ENCODE measurements at regions not wholly inside any gene's neighbourhood (a gene's known extent, or its start where the extent isn't known, plus 50 kb on each side); places are given as distances from the start of the nearest gene placed in this dataset.

DNA sequence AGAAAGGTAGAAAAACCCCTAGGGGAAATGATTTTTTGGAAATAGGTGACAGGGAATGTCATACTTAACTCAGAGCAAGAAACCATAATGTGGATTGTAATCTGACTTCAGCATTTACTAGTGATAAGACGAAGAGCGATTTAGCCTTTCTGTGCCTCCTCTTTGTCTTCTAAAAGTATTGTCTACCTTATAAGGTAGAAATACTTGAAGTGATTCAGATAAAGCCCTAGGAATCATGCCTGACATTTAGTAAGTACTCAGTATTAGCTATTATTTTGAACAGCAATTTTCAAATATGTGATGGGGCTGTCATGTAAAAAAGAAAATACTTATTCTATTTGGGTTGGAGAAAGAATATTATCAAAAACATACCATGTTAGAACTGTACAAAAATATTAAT is 525.9 kb upstream of the EYS start:
- WGBS, result 61% methylated on average over 2 of the region's 2 CpGs

GRCh38 chr6:66230591-66230990 is 523.6 kb upstream of the EYS start:
- TF ChIP-seq CTCF (IDR thresholded peaks at IDR 0.05) (no peak), POLR2AphosphoS5 (IDR thresholded peaks at IDR 0.05) (no peak), POLR2A (IDR thresholded peaks at IDR 0.05) (no peak)
- Histone ChIP-seq H3K9me3 (no peaks in the 10 kb centered on the region), H3K4me1 (replicated peaks) (no peaks in the 10 kb centered on the region), H3K27ac (no peak overlapping the region), H3K27me3 (replicated peaks; ENCODE audit: insufficient read depth) (no peaks in the 10 kb centered on the region), H3K36me3 (no peaks in the 10 kb centered on the region), H3K4me3 (no peak overlapping the region)
- no peak for DNase-seq (ENCODE audit: low spot score)
- WGBS, result 57% methylated on average over 3 of the region's 3 CpGs
- intact Hi-C loops (cut with DNase I), result no loop called here

More for the DNA sequence above, 525.9 kb upstream of the EYS start:
- no peak for DNase-seq (ENCODE audit: low spot score)
- Histone ChIP-seq H3K4me3 (no peak overlapping the region), H3K4me1 (replicated peaks) (no peaks in the 10 kb centered on the region), H3K9me3 (no peaks in the 10 kb centered on the region), H3K27me3 (replicated peaks; ENCODE audit: insufficient read depth) (no peaks in the 10 kb centered on the region), H3K27ac (no peak overlapping the region), H3K36me3 (no peaks in the 10 kb centered on the region)
- intact Hi-C loops (cut with DNase I), result no loop called here
- TF ChIP-seq CTCF (IDR thresholded peaks at IDR 0.05), result no peak
- no peak for TF ChIP-seq POLR2A (IDR thresholded peaks at IDR 0.05)
- TF ChIP-seq POLR2AphosphoS5 (IDR thresholded peaks at IDR 0.05), result no peak

GRCh38 chr6:66226109-66226508 is 519.1 kb upstream of the EYS start:
- Histone ChIP-seq H3K4me3 (no peak overlapping the region), H3K9me3 (no peaks in the 10 kb centered on the region), H3K36me3 (no peaks in the 10 kb centered on the region), H3K27ac (no peak overlapping the region), H3K27me3 (replicated peaks; ENCODE audit: insufficient read depth) (no peaks in the 10 kb centered on the region), H3K4me1 (replicated peaks) (no peaks in the 10 kb centered on the region)
- WGBS, result 15% methylated on average over 2 of the region's 2 CpGs
- no peak for DNase-seq (ENCODE audit: low spot score)
- intact Hi-C loops (cut with DNase I), result no loop called here
- TF ChIP-seq CTCF (IDR thresholded peaks at IDR 0.05) (no peak), POLR2AphosphoS5 (IDR thresholded peaks at IDR 0.05) (no peak), POLR2A (IDR thresholded peaks at IDR 0.05) (no peak)

GRCh38 chr6:66210964-66211363 is 503.9 kb upstream of the EYS start:
- intact Hi-C loops (cut with DNase I), result no loop called here
- H3K27ac ChIP-seq, result no peak overlapping the region
- no peaks in the 10 kb centered on the region for H3K27me3 ChIP-seq (replicated peaks; ENCODE audit: insufficient read depth)
- H3K9me3 ChIP-seq, result no peaks in the 10 kb centered on the region
- no peaks in the 10 kb centered on the region for H3K4me1 ChIP-seq (replicated peaks)
- H3K36me3 ChIP-seq, result no peaks in the 10 kb centered on the region
- WGBS, result 75% methylated on average over 3 of the region's 3 CpGs
- TF ChIP-seq POLR2A (IDR thresholded peaks at IDR 0.05) (no peak), POLR2AphosphoS5 (IDR thresholded peaks at IDR 0.05) (no peak), CTCF (IDR thresholded peaks at IDR 0.05) (no peak)
- no peak overlapping the region for H3K4me3 ChIP-seq
- no peak for DNase-seq (ENCODE audit: low spot score)

GRCh38 chr6:66200390-66200789 is 493.4 kb upstream of the EYS start:
- H3K9me3 ChIP-seq, result no peaks in the 10 kb centered on the region
- no peak overlapping the region for H3K27ac ChIP-seq
- TF ChIP-seq POLR2AphosphoS5 (IDR thresholded peaks at IDR 0.05) (no peak), POLR2A (IDR thresholded peaks at IDR 0.05) (no peak), CTCF (IDR thresholded peaks at IDR 0.05) (no peak)
- WGBS, result 86% methylated on average over 2 of the region's 2 CpGs
- no peak for DNase-seq (ENCODE audit: low spot score)
- no peaks in the 10 kb centered on the region for H3K36me3 ChIP-seq
- no peaks in the 10 kb centered on the region for H3K4me1 ChIP-seq (replicated peaks)
- no peak overlapping the region for H3K4me3 ChIP-seq
- intact Hi-C loops (cut with DNase I), result no loop called here
- no peaks in the 10 kb centered on the region for H3K27me3 ChIP-seq (replicated peaks; ENCODE audit: insufficient read depth)

Measured in prostate gland (tissue), 2 donors.